Psoas muscle (tissue), 7 donors: ENCODE measurements at regions not wholly inside any gene's neighbourhood (a gene's known extent, or its start where the extent isn't known, plus 50 kb on each side); places are given as distances from the start of the nearest gene placed in this dataset.

ENCODE experiments used
- ATAC-seq, 4 donors: fragments of 200-7000 bp; cut with Tn5 transposase; one replicate each; pipeline ENCODE4 v1.9.1; 2020; ENCODE audit warnings: moderate library complexity in 3 of 4, mild to moderate bottlenecking in 2 of 4
- DNase-seq, 2 donors: peaks; one replicate each; pipeline ENCODE4 v3.0.0-alpha.2; 2020
- H3K27ac ChIP-seq: fragments of 200-600 bp; one replicate; pipeline ENCODE4 v1.8.0; 2022
- H3K27me3 ChIP-seq, 3 donors: fragments of 200-600 bp in 1 of 3; one replicate each; pipeline versions ENCODE4 v1.6.1 to v1.8.0; 2013 to 2022; ENCODE audit warnings: low read length in 2 of 3, mild to moderate bottlenecking in 2 of 3, moderate library complexity in 1 of 3; ENCODE audit not compliant: insufficient read depth in 3 of 3
- H3K36me3 ChIP-seq, 2 donors: fragments of 200-600 bp in 1 of 2; one replicate each; pipeline versions ENCODE4 v1.6.1 to v1.8.0; 2013 to 2022; ENCODE audit warnings: low read depth in 1 of 2, mild to moderate bottlenecking in 1 of 2, moderate library complexity in 1 of 2; ENCODE audit not compliant: insufficient read depth in 1 of 2
- H3K4me1 ChIP-seq: fragments of 200-600 bp; one replicate; pipeline ENCODE4 v1.8.0; 2022
- H3K4me3 ChIP-seq: fragments of 200-600 bp; one replicate; pipeline ENCODE4 v1.8.0; 2022; ENCODE audit warnings: mild to moderate bottlenecking
- H3K9me3 ChIP-seq: fragments of 200-600 bp; one replicate; pipeline ENCODE4 v1.8.0; 2022
- WGBS, 3 donors: extraction: QIAGEN DNeasy Blood & Tissue Kit; methylation state at CpG; one replicate each; pipeline versions ENCODE4 v1.1.6 to v1.1.7; 2013; 5-methylcytosine and 5-hydroxymethylcytosine counted together
- intact Hi-C, 2 donors: fragments of 100-400 bp; cut with DNase I; formaldehyde crosslinking; loops; one replicate each; pipeline versions ENCODE4 v1.11.0 to v1.14.2; 2022
- TF ChIP-seq, protein P1 (sequence below): fragments of 200-600 bp; IDR thresholded peaks from one replicate; pipeline ENCODE4 v1.8.0; 2022; ENCODE audit warnings: antibody characterized with exemption
- donor health status: healthy with polysubstance abuse.
- donor health status: DM: no; HTN: no; CAD: no; lungs with moderate emphysema.
- donor health status: Bipolar disorder and iron deficiency.
- donor health status: healthy.
- donor health status: DM: yes; HTN: yes; CAD: no.
- donor health status: DM: no; HTN: no; CAD: no.
- donor health status: DM: yes; HTN: yes; CAD: no.

DNA sequence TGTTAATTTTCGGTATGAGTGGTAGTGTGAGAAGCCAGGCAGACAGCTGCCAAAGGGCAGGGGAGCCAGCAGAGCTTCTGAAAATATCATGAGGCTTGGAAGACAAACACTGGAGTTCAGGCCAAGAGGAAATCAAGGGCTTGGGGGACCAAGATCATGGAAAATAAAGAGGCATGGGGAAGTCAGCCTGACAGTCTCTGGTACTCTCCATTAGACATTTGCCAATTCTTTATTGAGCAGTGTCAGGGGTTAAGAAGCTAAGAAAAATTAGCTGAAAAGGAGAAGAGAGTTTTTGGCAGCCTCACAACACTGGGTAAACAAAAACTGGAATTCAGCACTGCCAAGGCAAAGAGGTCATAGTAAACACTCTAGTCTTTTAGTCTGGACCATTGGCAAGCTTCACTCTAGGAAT, 612.7 kb downstream of the EPHA4 start:
- intact Hi-C loops: no loop called here
- TF ChIP-seq, protein P1, sequence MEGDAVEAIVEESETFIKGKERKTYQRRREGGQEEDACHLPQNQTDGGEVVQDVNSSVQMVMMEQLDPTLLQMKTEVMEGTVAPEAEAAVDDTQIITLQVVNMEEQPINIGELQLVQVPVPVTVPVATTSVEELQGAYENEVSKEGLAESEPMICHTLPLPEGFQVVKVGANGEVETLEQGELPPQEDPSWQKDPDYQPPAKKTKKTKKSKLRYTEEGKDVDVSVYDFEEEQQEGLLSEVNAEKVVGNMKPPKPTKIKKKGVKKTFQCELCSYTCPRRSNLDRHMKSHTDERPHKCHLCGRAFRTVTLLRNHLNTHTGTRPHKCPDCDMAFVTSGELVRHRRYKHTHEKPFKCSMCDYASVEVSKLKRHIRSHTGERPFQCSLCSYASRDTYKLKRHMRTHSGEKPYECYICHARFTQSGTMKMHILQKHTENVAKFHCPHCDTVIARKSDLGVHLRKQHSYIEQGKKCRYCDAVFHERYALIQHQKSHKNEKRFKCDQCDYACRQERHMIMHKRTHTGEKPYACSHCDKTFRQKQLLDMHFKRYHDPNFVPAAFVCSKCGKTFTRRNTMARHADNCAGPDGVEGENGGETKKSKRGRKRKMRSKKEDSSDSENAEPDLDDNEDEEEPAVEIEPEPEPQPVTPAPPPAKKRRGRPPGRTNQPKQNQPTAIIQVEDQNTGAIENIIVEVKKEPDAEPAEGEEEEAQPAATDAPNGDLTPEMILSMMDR: no peak
- no peak overlapping the region for H3K4me3 ChIP-seq
- ATAC-seq (peak in 1 of 4 donors; percentile 63), DNase-seq (no peak)
- WGBS, 3 donors: 0 to 10% (median 0%) methylated on average over 1 of the region's 1 CpG
- H3K27ac ChIP-seq: no peak overlapping the region
- no peaks in the 10 kb centered on the region for H3K9me3 ChIP-seq
- H3K4me1 ChIP-seq: no peaks in the 10 kb centered on the region
- no peaks in the 10 kb centered on the region for H3K27me3 ChIP-seq
- H3K36me3 ChIP-seq: no peaks in the 10 kb centered on the region

DNA sequence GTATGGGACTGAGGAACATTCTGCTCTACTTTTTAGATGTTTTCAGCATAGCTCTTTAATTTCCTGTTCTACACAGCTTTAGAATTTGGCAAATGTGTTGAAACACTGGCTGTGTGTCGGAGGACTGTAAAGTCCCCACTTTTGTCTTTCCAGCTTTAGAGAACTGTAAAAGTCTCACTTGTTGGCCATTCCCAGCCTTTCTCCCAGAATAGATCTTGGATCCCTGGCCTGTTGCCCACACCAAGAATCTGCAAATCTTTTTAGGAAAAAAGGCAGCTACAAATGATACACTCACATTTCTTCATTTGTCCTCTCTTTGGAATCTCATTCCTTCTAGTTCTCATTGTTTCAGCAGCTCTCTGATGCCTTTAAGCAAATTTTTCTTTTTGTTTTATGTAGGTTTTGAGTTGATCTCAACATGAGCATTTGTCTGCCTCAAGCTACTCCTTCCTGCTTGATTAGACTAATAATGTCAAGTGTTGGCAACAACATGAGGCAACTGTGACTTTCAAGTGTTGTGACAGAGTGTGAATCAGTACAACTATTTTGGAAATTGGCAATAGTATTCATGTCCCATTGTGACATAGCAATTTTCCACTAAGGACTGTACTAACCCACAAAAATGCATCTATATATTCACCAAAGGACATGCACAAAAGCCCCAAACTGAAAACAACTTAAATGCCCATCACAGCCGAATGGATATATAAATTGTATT, 610.8 kb downstream of the EPHA4 start:
- H3K27me3 ChIP-seq: no peaks in the 10 kb centered on the region
- intact Hi-C loops: loop anchor here in 1 of 2 donors (10.0 kb wide), 1 partner anchor 613 kb away; the partner anchor contains the start of gene EPHA4

DNA sequence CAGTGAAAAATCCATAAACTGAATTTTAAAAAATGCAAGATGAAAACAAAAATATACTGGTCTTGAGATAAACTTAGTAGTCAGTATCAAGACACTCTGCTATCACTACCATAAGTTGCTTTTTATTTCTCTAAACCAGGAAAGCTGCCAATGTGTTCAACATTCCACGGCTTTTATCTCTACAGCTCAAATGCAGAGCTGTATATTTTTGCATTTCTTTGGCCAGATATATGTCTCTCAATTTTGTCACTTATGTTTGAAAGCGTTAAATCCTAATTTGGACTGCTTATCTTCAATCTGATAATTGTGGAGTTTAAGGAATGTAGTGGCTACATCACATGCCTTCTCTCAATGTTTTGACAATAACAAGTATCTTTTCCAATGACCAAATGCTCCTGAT, 609.5 kb downstream of the EPHA4 start:
- Histone ChIP-seq H3K4me1 (no peaks in the 10 kb centered on the region), H3K9me3 (no peaks in the 10 kb centered on the region), H3K4me3 (no peak overlapping the region), H3K27me3 (no peaks in the 10 kb centered on the region), H3K36me3 (no peaks in the 10 kb centered on the region), H3K27ac (no peak overlapping the region)
- WGBS, 3 donors: 50 to 77% (median 72%) methylated on average over 2 of the region's 2 CpGs
- ATAC-seq: no peak
- intact Hi-C loops: loop anchor here in 1 of 2 donors (10.0 kb wide), 1 partner anchor 612 kb away; the partner anchor contains the start of gene EPHA4
- no peak for DNase-seq
- TF ChIP-seq, protein P1: no peak

More for the DNA sequence above, 610.8 kb downstream of the EPHA4 start:
- Histone ChIP-seq H3K36me3 (no peaks in the 10 kb centered on the region), H3K4me3 (no peak overlapping the region), H3K4me1 (no peaks in the 10 kb centered on the region), H3K9me3 (no peaks in the 10 kb centered on the region), H3K27ac (no peak overlapping the region)
- DNase-seq (no peak), ATAC-seq (peak in 2 of 4 donors; percentile 42 to 56)
- 83 to 86% (median 83%) methylated on average over 2 of the region's 2 CpGs for WGBS, 3 donors
- TF ChIP-seq, protein P1: no peak

DNA sequence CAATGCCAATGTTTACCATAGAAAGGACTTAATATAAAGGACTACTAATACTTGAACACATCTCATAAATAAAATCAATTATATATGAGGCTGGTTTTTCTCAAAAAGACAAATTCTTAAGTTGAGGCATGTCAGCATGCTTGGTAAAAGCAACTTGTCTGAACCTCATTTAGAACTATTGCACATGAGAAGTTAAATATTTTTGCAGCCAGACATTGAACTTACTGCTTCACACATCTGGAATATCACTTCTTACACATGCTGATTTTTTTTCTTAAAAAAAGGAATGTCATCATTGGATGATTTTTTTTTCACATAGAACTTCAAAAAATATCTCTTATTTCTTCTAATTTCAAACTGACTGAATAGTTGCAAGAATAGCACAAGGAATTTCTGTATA, 609.0 kb downstream of the EPHA4 start:
- no peak for ATAC-seq
- Histone ChIP-seq H3K36me3 (no peaks in the 10 kb centered on the region), H3K27me3 (no peaks in the 10 kb centered on the region), H3K4me3 (no peak overlapping the region), H3K4me1 (no peaks in the 10 kb centered on the region), H3K27ac (no peak overlapping the region), H3K9me3 (no peaks in the 10 kb centered on the region)
- intact Hi-C loops: loop anchor here in 1 of 2 donors (10.0 kb wide), 1 partner anchor 612 kb away; the partner anchor contains the start of gene EPHA4
- TF ChIP-seq, protein P1: no peak
- no peak for DNase-seq

DNA sequence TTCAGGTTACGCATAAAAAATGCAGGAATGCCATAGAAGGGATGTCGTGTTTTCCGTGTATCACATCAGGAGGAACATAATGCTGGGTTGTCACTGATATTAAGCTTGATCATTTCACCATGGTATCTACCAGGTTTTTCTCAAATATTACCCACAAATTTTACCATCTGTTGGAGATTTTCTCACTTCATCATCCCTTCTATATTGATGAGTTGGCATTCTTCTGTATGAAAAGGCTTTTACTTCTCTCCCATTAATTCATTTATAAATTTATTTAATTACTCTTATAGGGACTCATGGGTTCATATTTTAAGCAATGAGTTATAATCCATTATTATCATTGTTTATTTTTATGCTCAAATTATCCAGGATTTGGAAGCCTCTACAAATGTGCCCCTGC, 608.2 kb downstream of the EPHA4 start:
- H3K36me3 ChIP-seq: no peaks in the 10 kb centered on the region
- H3K27ac ChIP-seq: no peak overlapping the region
- WGBS, 3 donors: 92 to 95% (median 93%) methylated on average over 3 of the region's 3 CpGs
- TF ChIP-seq, protein P1: no peak
- H3K9me3 ChIP-seq: no peaks in the 10 kb centered on the region
- no peak for DNase-seq
- ATAC-seq: no peak
- H3K4me3 ChIP-seq: no peak overlapping the region
- no peaks in the 10 kb centered on the region for H3K27me3 ChIP-seq
- intact Hi-C loops: loop anchor here in 1 of 2 donors (10.0 kb wide), 1 partner anchor 611 kb away; the partner anchor contains the start of gene EPHA4
- H3K4me1 ChIP-seq: no peaks in the 10 kb centered on the region
